ENCODE measurements at regions not wholly inside any gene's neighbourhood (a gene's known extent, or its start where the extent isn't known, plus 50 kb on each side); places are given as distances from the start of the nearest gene placed in this dataset.

DNA sequence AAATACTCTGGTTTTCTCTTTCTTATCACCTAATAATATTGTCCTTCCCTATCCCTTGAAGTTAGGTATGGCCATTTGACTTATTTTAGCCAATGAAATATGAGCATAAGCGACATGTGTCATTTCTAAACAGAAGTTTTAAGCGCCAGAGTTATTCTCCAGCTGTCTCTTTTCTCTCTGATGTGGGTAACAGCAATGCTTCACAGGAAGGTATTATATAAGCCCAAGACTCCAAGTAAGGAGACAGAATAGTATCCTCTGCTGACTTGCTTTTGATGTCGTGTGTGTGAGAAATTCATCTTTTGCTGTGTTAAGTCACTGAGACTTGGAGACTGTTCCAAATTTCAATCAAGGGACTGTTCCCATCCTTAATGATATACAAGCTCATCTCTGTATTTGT lies 224.6 kb upstream of the NECTIN3 start:
- TF ChIP-seq MXI1 (IDR thresholded peaks at IDR 0.05; ENCODE audit: low read depth, low read length) (no peak), CTCF (IDR thresholded peaks at IDR 0.05 in 2 of 3, conservative IDR thresholded peaks at IDR 0.05 in 1 of 3; ENCODE audit: control insufficient read depth in 2 of 3, extremely low read depth in 1 of 3, insufficient read depth in 1 of 3, low read depth in 3 of 3, low read length in 3 of 3) (no peak), EGR1 (IDR thresholded peaks at IDR 0.05; ENCODE audit: borderline replicate concordance in 1 of 2, low read depth in 2 of 2, low read length in 2 of 2) (no peak), NFYB (IDR thresholded peaks at IDR 0.05; ENCODE audit: insufficient read depth, low read depth, low read length) (no peak)
- TF ChIP-seq, protein P1, sequence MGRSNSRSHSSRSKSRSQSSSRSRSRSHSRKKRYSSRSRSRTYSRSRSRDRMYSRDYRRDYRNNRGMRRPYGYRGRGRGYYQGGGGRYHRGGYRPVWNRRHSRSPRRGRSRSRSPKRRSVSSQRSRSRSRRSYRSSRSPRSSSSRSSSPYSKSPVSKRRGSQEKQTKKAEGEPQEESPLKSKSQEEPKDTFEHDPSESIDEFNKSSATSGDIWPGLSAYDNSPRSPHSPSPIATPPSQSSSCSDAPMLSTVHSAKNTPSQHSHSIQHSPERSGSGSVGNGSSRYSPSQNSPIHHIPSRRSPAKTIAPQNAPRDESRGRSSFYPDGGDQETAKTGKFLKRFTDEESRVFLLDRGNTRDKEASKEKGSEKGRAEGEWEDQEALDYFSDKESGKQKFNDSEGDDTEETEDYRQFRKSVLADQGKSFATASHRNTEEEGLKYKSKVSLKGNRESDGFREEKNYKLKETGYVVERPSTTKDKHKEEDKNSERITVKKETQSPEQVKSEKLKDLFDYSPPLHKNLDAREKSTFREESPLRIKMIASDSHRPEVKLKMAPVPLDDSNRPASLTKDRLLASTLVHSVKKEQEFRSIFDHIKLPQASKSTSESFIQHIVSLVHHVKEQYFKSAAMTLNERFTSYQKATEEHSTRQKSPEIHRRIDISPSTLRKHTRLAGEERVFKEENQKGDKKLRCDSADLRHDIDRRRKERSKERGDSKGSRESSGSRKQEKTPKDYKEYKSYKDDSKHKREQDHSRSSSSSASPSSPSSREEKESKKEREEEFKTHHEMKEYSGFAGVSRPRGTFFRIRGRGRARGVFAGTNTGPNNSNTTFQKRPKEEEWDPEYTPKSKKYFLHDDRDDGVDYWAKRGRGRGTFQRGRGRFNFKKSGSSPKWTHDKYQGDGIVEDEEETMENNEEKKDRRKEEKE (IDR thresholded peaks at IDR 0.05): no peak

All from GM12878 (cell line).